Neural cell (in vitro differentiated cells): ENCODE measurements at regions not wholly inside any gene's neighbourhood (a gene's known extent, or its start where the extent isn't known, plus 50 kb on each side); places are given as distances from the start of the nearest gene placed in this dataset.

ENCODE experiments used
- H2AFZ ChIP-seq: fragments of 200-600, 300-800 bp; sonication (generic), shearing (Covaris generic); 2 replicates; pipeline ENCODE4 v1.6.0; 2014; ENCODE audit warnings: low read depth, mild to moderate bottlenecking, antibody characterized with exemption, low read length, moderate library complexity
- H3F3A ChIP-seq: fragments of 200-600 bp; shearing (Covaris generic); 2 replicates; pipeline ENCODE4 v1.6.1; 2016; ENCODE audit warnings: mild to moderate bottlenecking, moderate library complexity, mixed read lengths, antibody characterized with exemption, low read length; ENCODE audit not compliant: insufficient read depth, poor library complexity, severe bottlenecking
- H3K27ac ChIP-seq: fragments of 200-600, 300-800 bp; sonication (generic), shearing (Covaris generic); 2 replicates; pipeline ENCODE4 v1.5.1; 2014; ENCODE audit warnings: mild to moderate bottlenecking, low read length, moderate library complexity
- H3K27me3 ChIP-seq: fragments of 300-800, 200-600 bp; sonication (generic), shearing (Covaris generic); 2 replicates; pipeline ENCODE4 v1.6.0; 2014; ENCODE audit warnings: mild to moderate bottlenecking, low read depth, low read length, moderate library complexity; ENCODE audit not compliant: insufficient read depth
- H3K36me3 ChIP-seq: fragments of 300-800, 200-600 bp; sonication (generic), shearing (Covaris generic); 2 replicates; pipeline ENCODE4 v1.5.1; 2014; ENCODE audit warnings: mild to moderate bottlenecking, antibody characterized with exemption, low read length, moderate library complexity; ENCODE audit not compliant: insufficient read depth
- H3K4me2 ChIP-seq: fragments of 300-800, 200-600 bp; sonication (generic), shearing (Covaris generic); 2 replicates; pipeline ENCODE4 v1.6.0; 2014; ENCODE audit warnings: mild to moderate bottlenecking, low read length
- H3K4me3 ChIP-seq: fragments of 300-800, 200-600 bp; sonication (generic), shearing (Covaris generic); 2 replicates; pipeline ENCODE4 v1.5.1; 2014; ENCODE audit warnings: mild to moderate bottlenecking, low read length, moderate library complexity
- H3K79me2 ChIP-seq: fragments of 200-600 bp; shearing (Covaris generic); replicated peaks from 2 replicates; pipeline ENCODE4 v1.6.0; 2014; ENCODE audit warnings: mild to moderate bottlenecking, low read length, moderate library complexity; ENCODE audit not compliant: insufficient read depth
- H3K9ac ChIP-seq: fragments of 300-800, 200-600 bp; sonication (generic), shearing (Covaris generic); 2 replicates; pipeline ENCODE4 v1.6.1; 2016; ENCODE audit warnings: mild to moderate bottlenecking, low read length, mixed read lengths
- H3K9me2 ChIP-seq: fragments of 200-600 bp; shearing (Covaris generic); 2 replicates; pipeline ENCODE4 v1.6.1; 2016; ENCODE audit warnings: mild to moderate bottlenecking, low read length, mixed read lengths; ENCODE audit not compliant: insufficient read depth
- H3K9me3 ChIP-seq: fragments of 200-600, 300-800 bp; sonication (generic), shearing (Covaris generic); 2 replicates; pipeline ENCODE4 v1.6.1; 2016; ENCODE audit warnings: mild to moderate bottlenecking, mixed run types, low read length, moderate library complexity, mixed read lengths
- H4K20me1 ChIP-seq: fragments of 200-600 bp; shearing (Covaris generic); 2 replicates; pipeline ENCODE4 v1.6.1; 2016; ENCODE audit warnings: mild to moderate bottlenecking, mixed run types; ENCODE audit not compliant: insufficient read depth
- EP300 ChIP-seq: fragments of 450-650 bp; conservative IDR thresholded peaks from 2 replicates; pipeline ENCODE4 v1.6.1; 2014; ENCODE audit warnings: antibody characterized with exemption, mild to moderate bottlenecking, moderate library complexity; ENCODE audit not compliant: poor library complexity, severe bottlenecking
- EZH2 ChIP-seq: fragments of 200-600, 300-800 bp; shearing (Covaris generic), sonication (generic); IDR thresholded peaks from 2 replicates; pipeline ENCODE4 v1.6.1; 2014; ENCODE audit warnings: antibody characterized with exemption, low read length, borderline replicate concordance, mild to moderate bottlenecking; ENCODE audit not compliant: insufficient read depth, poor library complexity, severe bottlenecking
- MXI1 ChIP-seq: fragments of 450-650 bp; conservative IDR thresholded peaks from 2 replicates; pipeline ENCODE4 v1.6.1; 2014; ENCODE audit warnings: antibody characterized with exemption, mild to moderate bottlenecking; ENCODE audit not compliant: poor library complexity, severe bottlenecking
- POLR2AphosphoS5 ChIP-seq: IDR thresholded peaks from 2 replicates; pipeline ENCODE4 v1.6.1; 2012
- RAD21 ChIP-seq: fragments of 450-650 bp; conservative IDR thresholded peaks from 2 replicates; pipeline ENCODE4 v1.6.1; 2014; ENCODE audit warnings: antibody characterized with exemption, mild to moderate bottlenecking, moderate library complexity
- SMC3 ChIP-seq: fragments of 450-650 bp; conservative IDR thresholded peaks from 2 replicates; pipeline ENCODE4 v1.6.1; 2014; ENCODE audit warnings: antibody characterized with exemption, mild to moderate bottlenecking, moderate library complexity; ENCODE audit not compliant: poor library complexity
- TAF1 ChIP-seq: IDR thresholded peaks from 2 replicates; pipeline ENCODE4 v1.6.1; 2012; ENCODE audit warnings: low read depth
- TF ChIP-seq, protein P1 (sequence below): fragments of 450-650 bp; IDR thresholded peaks from 2 replicates; pipeline ENCODE4 v1.5.1; 2014; ENCODE audit warnings: antibody characterized with exemption, mild to moderate bottlenecking, moderate library complexity; ENCODE audit not compliant: poor library complexity, severe bottlenecking
- TF ChIP-seq, protein P2 (sequence below): IDR thresholded peaks from 2 replicates; pipeline ENCODE4 v1.6.1; 2012; ENCODE audit warnings: borderline replicate concordance

DNA sequence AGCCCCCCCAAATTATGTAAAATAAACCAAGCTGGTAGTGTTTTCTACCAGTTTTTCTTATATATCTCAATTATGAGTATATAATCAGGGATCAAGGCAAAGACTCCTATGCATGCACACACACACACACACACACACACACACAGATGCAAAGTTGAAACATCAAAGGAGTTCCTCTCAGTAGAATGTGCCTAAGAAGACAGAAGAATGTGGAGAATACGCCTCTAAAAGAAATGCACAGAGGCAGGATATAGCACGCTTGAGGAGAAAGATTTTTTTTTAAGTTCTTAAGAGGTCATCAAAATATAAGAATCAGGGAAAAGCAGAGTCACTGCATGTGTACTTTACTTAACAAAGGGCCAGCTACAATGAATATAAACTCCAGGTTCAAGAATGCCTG, 138.2 kb upstream of the CLEC14A start:
- no peaks in the 10 kb centered on the region for H3K79me2 ChIP-seq
- no peak overlapping the region for H3K4me3 ChIP-seq
- no peaks in the 10 kb centered on the region for H3F3A ChIP-seq
- TF ChIP-seq EP300 (no peak), TAF1 (no peak), RAD21 (no peak), MXI1 (no peak), EZH2 (no peak), SMC3 (no peak), POLR2AphosphoS5 (no peak)
- TF ChIP-seq, protein P1, sequence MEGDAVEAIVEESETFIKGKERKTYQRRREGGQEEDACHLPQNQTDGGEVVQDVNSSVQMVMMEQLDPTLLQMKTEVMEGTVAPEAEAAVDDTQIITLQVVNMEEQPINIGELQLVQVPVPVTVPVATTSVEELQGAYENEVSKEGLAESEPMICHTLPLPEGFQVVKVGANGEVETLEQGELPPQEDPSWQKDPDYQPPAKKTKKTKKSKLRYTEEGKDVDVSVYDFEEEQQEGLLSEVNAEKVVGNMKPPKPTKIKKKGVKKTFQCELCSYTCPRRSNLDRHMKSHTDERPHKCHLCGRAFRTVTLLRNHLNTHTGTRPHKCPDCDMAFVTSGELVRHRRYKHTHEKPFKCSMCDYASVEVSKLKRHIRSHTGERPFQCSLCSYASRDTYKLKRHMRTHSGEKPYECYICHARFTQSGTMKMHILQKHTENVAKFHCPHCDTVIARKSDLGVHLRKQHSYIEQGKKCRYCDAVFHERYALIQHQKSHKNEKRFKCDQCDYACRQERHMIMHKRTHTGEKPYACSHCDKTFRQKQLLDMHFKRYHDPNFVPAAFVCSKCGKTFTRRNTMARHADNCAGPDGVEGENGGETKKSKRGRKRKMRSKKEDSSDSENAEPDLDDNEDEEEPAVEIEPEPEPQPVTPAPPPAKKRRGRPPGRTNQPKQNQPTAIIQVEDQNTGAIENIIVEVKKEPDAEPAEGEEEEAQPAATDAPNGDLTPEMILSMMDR = no peak
- TF ChIP-seq, protein P2, sequence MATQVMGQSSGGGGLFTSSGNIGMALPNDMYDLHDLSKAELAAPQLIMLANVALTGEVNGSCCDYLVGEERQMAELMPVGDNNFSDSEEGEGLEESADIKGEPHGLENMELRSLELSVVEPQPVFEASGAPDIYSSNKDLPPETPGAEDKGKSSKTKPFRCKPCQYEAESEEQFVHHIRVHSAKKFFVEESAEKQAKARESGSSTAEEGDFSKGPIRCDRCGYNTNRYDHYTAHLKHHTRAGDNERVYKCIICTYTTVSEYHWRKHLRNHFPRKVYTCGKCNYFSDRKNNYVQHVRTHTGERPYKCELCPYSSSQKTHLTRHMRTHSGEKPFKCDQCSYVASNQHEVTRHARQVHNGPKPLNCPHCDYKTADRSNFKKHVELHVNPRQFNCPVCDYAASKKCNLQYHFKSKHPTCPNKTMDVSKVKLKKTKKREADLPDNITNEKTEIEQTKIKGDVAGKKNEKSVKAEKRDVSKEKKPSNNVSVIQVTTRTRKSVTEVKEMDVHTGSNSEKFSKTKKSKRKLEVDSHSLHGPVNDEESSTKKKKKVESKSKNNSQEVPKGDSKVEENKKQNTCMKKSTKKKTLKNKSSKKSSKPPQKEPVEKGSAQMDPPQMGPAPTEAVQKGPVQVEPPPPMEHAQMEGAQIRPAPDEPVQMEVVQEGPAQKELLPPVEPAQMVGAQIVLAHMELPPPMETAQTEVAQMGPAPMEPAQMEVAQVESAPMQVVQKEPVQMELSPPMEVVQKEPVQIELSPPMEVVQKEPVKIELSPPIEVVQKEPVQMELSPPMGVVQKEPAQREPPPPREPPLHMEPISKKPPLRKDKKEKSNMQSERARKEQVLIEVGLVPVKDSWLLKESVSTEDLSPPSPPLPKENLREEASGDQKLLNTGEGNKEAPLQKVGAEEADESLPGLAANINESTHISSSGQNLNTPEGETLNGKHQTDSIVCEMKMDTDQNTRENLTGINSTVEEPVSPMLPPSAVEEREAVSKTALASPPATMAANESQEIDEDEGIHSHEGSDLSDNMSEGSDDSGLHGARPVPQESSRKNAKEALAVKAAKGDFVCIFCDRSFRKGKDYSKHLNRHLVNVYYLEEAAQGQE = no peak
- no peak overlapping the region for H3K4me2 ChIP-seq
- H3K27me3 ChIP-seq = no peaks in the 10 kb centered on the region
- H3K27ac ChIP-seq = no peak overlapping the region
- H3K36me3 ChIP-seq = no peaks in the 10 kb centered on the region
- H4K20me1 ChIP-seq = no peaks in the 10 kb centered on the region
- H2AFZ ChIP-seq = no peak overlapping the region
- H3K9ac ChIP-seq = no peak overlapping the region
- H3K9me3 ChIP-seq = no peaks in the 10 kb centered on the region
- no peaks in the 10 kb centered on the region for H3K9me2 ChIP-seq

DNA sequence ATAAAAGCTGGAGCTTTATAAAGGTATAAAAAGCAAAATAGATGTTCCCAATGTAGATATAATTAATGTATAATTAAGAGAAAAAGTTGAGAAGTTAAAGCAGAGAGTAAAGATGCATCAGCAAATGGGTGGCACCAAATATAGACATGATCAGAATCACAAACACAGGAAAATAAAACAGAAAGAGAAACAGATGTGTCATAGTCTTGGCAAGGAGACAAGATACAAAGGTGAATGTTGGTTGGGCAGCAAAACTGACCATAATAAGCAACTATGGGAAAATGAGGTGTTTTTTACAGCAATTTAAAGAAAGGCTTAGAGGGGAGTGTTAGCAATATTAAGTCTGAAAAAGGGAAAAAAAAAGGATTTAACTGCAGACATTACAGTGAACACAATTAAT, 135.4 kb upstream of the CLEC14A start:
- Histone ChIP-seq H3K4me3 (no peak overlapping the region), H2AFZ (no peak overlapping the region), H3K4me2 (no peak overlapping the region), H3K9ac (no peak overlapping the region), H3K36me3 (no peaks in the 10 kb centered on the region), H3K27ac (no peak overlapping the region), H3K9me3 (no peaks in the 10 kb centered on the region), H3F3A (no peaks in the 10 kb centered on the region), H3K79me2 (no peaks in the 10 kb centered on the region), H4K20me1 (no peaks in the 10 kb centered on the region), H3K9me2 (no peaks in the 10 kb centered on the region), H3K27me3 (no peaks in the 10 kb centered on the region)
- no peak for TF ChIP-seq EP300
- no peak for TF ChIP-seq POLR2AphosphoS5
- TF ChIP-seq MXI1 = no peak
- TF ChIP-seq, protein P1 = no peak
- TF ChIP-seq EZH2 = no peak
- no peak for TF ChIP-seq TAF1
- TF ChIP-seq, protein P2 = no peak
- TF ChIP-seq RAD21 = no peak
- no peak for TF ChIP-seq SMC3
